Amygdala (tissue), 56 donors: ENCODE measurements at regions not wholly inside any gene's neighbourhood (a gene's known extent, or its start where the extent isn't known, plus 50 kb on each side); places are given as distances from the start of the nearest gene placed in this dataset.
A peak's percentile ranks its signal among the peaks of the same experiment; 100 is the strongest.
"Not testable (repeated sequence)": the region's sequence is repeated elsewhere in the genome, so short reads cannot be mapped to it uniquely, and the experiment has no call there.

Experiments
- DNase-seq, 56 donors: peaks; one replicate each; lab custom pipeline; 2025; lab: John Stamatoyannopoulos, UW

DNA sequence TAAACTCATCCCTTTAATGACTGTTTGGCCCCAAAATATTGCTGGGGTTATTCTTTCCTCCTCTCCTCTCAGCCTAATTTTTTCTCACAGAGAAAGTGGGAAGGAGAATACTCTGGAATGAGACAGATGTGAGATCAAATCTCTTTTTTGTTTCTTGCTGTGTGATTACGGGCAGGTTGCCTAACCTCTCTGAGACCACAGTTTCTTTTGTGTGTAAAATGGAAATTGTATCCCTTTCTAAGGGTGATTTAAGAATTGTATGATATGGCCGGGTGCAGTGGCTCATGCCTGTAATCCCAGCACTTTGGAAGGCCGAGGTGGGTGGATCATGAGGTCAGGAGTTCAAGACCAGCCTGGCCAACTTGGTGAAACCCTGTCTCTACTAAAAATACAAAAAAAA lies 111.5 kb upstream of the MRPS22 start:
- DNase-seq = not testable (repeated sequence)

DNA sequence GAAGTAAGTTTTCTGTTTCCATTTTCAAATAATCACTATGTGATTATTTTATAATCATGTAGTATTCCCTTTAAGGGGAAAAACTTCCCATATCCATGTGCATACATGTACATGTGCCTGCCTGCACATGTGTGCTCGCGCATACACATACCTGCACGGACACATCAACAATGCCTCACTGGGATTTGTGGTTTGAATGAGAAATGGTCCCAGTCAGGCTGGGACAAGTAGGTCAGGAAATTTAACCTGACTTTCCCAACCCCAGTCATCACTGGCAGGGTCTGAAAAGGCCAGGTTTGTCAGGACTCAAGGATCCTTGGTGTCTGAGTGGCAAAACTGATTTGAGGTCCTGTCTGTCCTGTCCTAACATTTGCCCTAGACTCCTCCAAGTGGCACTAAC lies 109.3 kb upstream of the MRPS22 start:
- no peak for DNase-seq

DNA sequence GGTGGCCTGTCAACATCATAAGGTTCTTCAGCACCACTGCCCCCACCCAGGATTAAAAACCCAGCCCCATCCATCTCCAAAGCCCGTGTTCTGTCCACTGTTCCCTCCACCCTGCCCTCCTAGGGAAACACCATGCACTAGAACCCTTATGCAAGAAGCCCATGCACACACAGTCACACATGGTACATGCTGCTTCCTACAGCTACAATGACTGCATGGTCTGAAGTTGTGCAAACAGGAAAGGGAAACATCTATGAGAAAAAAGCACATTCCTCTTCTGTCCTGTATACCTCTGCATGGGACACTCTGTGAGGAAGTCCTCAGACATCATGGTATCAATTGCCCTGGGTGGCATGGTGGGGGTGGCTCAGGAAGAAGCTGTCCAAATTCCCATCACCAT lies 108.6 kb upstream of the MRPS22 start:
- DNase-seq = no peak

DNA sequence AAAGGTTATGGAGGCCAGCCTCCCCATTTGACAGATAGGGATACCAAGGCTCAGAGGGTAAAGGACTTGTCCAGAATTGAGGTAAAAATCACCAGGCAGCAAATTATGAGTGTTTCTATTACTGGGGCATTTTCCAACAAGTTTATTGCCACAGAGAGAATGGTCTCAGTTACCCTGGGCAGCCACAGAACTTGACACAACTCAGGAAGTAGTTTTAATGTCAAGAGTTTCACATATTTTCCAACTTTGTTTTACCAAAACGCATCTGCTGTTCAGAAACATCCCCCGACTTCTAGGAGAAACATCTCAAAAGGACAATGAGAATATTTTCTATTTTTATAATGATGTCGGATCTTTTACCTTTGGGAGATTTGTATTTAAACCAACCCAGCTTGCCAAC lies 107.5 kb upstream of the MRPS22 start:
- no peak for DNase-seq

DNA sequence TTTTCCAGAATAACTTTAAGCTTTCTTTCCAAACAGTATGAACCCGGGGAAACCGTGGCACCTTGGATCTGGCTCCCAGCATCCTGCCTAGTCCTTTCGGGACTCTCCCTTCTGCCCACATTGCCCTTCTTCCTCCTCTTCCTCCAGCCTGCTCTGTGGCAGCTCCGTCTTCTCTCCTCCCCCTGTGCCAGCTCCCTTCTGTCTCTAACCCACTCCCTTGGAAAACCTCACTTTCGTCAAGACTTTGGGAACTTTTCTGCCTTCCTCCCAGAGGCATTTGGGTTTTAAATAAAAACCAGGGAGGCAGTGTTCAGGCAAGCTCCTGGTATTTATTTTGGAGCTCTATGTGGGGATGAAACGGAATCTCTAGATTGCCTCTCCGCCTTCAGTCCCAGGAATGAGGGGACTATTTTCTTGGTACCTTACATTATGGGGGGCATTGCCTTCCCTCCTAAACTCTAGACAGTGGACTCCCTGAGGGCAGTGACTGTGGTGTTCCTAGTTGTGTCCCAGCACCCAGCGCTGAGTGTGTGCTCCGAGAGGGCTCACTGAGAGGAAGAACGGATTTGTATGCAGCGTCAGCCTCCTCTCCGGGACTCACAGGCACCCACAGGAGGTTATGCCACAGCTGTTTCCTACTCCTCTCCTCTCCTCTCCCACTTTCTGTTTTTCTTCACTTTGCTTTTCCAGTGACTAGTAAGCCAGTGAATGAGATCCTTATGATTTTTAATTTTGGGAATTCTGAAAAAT lies 105.4 kb upstream of the MRPS22 start:
- no peak for DNase-seq

DNA sequence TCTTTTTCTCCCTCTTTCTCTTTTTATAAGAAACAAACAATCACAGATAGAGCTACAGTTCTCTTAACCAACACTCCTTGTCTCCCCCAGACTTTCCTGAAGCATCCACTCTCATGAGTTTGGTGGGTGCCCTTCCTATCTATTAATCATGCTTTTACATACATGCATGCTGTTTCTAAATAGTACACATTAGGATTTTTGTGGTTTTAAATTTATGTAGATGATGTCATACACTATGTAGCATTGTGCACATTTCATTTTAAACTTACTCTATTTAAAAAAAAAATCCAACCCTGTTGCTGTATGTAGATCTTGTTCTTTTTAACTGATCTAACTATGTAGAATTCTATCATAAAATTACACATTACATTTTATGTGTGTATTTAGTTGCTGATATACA lies 104.3 kb upstream of the MRPS22 start:
- DNase-seq = no peak

DNA sequence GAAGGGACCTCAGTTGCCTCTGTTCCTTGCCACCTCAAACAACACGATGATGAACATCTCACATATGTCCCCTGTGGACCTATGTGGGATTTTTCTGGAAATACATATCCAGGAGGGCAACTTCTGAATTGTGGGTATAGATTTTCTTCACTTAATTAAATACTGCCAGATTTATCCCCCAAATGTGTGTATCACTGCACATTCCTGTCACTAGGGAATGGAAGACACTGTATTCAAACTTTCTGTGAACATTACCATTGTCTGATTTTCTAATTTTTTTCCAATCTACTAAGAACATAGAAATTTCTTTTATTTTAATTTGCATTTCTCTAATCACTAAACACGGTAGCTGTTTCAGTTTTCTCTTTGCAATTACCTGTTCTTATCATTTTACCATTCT lies 102.0 kb upstream of the MRPS22 start:
- DNase-seq = no peak

DNA sequence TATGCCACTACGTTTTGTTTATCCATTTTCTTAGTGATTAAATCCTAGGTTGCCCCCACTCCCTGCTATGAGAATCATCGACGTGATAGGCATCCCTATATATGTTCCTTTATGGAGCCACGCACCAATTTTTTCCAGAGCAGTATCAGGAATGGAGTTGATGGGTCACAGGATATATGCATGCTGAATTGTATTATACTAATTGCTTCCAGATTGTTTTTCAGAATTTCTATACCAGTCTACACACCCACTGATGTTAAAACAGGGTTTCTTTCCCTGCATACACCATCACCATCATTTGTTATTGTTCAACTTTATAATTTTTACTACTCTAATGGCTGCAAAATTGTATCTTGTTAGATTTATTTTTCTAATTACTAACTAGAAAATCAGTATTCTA lies 100.1 kb upstream of the MRPS22 start:
- no peak for DNase-seq

DNA sequence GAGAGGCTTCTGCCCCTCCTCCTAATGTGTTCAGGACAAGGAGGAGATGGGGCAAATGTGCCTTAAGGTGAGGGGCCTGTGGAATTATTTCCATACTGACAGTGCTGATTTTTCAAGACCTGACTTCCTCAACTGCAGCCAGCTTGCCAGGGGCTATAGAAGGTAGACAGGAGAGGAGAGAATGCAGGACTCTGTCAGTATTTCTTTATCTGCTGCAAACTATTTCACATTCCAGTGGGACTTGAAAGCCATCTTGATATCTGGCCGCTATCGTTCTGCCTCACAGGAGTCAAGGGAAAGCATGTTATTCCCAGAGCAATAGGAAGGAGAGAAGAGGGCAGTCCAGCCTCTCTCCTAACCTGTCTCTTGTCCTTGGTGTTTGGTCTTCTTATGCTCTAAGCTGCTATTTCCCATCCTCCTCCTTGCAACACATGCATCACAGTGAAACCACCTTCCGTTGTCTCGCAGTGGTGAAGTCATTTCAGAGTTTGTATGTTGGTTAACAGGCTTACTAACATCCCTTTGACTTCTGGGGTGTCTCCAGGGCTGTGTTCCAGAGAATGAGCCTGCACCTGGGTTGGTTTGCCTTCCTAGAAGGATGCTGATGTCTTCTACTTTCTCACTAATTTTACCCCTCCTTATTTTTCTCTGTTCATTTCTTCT lies 95.1 kb upstream of the MRPS22 start:
- no peak for DNase-seq

DNA sequence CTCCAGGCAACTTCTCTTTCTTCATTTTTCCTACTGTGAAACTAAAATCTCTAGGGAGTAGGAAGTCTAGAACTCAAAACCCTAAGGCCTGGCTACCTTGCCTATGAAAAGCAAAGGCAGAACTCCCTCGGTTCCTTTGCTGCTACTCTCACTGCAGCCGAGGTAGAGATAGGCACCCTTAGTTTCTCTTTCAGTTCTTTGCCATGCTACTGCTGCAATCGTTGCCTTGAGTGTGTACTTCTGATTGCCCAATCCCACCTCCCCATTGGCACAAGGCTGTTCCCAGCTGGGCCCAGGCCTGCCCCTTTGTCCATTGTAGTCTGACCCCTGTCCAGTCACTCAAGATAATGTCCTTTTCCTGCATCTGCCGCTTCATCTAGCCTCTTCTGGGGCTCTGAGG lies 92.3 kb upstream of the MRPS22 start:
- DNase-seq = no peak

DNA sequence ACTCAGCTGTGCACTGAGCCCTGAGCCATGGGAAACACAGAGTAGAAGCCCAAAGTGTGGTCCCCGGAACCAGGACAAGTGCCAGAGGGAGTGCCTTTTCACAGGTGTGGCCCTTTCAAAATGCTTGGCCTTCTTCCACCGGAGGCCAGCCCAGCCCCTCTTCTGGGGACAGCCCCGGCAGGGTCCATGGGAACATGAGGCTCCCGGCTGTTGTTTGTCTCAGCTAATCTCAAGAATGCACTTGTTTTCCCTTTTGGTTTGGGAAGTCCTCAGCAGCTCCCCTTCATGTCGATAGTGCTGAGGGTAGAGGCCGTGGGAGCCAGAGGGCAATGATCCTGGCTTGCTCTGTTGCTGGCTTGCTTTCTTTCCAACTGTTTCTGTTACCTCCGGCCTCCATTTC lies 91.1 kb upstream of the MRPS22 start:
- DNase-seq = no peak

DNA sequence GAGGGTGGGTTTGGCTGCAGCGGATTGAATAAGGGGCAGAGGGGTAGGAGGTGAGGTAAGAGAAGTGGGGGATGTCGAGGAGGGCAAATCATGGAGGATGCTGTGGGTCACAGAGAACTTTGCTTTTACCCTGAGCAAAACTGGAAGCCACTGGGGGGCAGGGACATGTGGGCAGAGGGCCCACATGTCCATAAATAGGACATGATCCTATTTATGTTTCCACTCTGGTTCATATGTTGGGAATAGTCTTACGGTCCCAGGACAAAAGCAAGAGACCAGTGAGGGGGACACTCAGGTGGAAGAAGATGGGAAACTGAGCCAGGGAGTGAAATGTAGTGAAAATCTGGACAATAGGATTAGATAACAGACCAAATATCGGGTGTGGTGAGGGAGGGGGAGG lies 85.5 kb upstream of the MRPS22 start:
- no peak for DNase-seq

DNA sequence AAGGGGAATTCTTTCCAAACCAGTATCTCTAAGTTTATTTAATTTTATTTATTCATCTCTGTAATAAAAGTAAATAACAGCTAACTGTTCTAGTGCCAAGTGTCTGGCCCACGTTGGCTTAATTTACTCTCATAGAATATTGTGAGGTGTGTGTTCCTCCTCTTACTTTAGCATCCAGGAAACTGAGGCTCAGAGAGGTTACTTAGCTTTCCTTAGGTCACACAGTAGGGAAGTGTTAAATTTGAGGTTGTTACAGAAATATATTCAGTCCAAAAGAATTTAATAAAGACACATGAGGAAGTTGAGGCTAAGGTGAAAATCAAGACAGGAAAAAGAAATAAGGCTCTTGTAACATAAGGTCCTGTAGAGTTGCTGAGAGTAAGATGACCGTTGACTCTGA lies 84.4 kb upstream of the MRPS22 start:
- no peak for DNase-seq

DNA sequence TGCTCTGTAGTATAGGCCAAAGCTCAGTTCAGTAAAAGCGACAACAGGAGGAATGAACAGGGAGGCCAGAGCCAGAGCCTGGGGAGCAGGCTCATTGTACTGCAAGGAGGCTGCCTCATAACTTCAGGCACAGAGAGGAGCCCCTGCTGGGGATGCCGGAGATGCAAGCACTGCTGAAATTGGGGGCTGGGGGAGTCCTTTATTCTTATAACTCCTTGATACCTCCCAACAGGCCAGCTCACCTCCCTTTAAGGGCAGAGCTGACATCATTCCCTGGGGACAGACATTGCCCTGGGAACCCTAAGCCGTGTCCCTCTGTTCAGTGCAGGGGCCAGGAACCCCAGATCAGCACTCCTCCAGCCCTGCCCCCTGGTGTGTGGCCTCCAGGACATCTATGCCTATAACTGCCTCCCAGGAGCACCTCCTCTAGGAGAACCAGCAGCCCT lies 83.8 kb upstream of the MRPS22 start:
- DNase-seq = no peak

DNA sequence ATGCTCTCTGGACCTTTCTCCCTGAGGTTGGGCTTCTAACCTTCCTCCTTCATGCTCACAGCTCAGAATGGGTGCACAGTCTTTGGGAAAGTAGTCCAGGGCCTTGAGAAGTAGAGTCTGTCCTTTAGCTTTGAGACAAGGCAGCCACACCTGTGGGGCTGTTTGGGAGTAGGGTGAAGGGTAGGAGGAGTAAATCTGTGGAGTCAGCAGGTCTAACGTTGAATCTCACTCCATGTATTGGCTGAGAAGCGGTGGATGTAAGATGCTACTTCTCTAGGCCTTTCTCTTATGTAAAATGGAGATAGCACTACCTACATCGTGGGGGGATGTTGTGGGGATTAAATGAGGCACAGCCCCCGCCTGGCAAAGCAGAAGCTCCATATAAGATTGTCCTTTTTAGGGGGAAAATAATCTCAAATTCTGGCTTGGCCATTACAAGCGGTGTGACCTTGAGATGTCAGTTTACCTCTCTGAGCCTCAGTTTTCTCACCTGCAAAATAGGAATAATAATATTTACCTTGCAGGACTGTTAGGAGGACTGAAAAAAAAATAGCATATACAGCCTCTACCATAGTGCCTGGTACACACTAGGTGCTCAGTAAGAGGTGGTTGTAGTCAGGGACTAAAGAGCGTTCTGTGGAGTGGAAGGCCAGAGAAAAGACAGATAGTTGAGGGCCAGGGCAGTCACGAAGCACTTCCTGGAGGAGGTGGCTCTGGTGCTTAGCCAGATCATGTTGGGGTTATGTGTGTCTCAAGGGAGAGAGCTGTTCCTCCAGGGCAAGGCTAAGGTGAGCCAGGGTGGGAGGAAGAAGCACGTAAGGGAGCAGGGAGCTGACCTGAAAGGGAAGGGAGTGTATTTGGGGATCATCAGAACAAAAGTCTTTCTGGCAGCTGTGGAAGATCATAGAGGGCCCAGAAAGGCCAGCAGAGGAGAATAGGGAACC lies 82.8 kb upstream of the MRPS22 start:
- DNase-seq = no peak

DNA sequence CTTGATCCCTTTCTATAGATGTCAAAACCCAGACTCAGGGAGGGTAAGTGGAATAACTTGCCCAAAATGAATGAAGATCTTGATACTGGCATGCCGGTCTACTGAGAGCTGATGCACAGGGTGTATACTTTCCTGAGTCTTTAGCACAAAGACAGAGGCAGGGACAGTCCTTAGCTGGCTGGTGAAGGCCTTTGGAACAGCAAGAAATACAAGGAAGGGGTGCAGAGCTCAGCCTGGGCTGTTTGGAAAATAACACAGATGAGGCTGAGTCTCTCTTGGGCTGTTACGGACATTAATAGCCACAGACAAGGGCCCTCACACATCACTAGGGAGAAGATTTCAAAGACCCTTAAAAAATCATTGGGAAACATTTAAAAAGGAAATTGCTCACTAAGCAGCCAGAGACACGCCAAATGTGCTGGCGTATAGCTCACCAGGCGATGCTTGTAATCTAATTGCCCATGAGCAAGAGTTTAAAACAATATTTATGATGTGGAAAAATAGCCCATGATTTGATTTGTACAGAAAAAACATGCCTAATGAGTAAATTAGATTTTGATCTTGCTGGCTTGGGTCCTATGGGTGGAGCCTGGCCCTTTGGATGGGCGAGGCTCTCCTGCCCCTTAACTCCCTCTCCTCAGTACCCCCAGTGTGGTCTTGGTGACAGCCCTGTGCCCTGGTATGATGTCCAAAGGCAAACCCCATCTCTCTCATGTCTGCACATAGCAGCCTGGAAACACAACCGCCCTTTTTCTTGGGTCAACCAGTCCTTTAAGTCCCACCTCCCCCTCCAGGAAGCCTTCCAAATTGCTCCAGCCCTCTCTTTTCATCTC lies 81.8 kb upstream of the MRPS22 start:
- DNase-seq = no peak

DNA sequence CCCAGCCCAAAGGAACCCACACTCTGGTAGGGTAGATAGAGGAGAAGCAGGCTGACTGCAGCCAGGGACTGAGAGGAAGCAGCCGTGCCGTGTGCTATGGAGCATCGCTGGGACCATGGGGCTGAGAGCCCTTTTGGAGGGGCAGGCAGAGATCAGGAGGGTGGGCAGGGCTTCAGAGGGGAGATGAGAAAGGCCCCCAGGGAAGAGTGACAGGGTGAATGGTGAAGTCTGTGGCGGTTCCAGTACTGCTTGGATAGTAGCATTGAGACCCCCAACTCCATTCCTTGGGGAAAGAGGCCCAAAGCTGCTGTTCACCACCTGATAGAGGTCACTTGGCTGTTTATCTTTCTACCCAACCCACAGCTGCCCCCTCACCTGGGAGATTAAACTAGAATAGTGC lies 80.0 kb upstream of the MRPS22 start:
- DNase-seq = no peak

DNA sequence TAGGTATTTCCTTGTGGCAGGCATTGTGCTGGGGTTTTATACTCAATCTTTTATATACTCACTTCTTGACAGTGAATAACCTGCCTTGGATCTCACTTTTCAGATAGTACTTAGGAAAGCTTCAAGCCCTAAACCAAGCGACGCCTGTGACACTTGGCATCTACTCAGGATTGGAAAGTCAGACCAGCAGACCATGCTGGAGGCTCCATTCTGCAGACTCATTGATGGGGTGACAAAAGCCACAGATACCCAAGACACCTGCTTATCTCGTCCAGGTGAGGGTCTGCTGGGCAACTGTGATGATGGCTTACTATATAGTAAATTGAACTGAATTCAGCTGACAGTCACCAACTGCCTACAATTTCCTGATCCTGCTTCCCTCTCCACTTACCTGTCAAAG lies 79.4 kb upstream of the MRPS22 start:
- DNase-seq = no peak

DNA sequence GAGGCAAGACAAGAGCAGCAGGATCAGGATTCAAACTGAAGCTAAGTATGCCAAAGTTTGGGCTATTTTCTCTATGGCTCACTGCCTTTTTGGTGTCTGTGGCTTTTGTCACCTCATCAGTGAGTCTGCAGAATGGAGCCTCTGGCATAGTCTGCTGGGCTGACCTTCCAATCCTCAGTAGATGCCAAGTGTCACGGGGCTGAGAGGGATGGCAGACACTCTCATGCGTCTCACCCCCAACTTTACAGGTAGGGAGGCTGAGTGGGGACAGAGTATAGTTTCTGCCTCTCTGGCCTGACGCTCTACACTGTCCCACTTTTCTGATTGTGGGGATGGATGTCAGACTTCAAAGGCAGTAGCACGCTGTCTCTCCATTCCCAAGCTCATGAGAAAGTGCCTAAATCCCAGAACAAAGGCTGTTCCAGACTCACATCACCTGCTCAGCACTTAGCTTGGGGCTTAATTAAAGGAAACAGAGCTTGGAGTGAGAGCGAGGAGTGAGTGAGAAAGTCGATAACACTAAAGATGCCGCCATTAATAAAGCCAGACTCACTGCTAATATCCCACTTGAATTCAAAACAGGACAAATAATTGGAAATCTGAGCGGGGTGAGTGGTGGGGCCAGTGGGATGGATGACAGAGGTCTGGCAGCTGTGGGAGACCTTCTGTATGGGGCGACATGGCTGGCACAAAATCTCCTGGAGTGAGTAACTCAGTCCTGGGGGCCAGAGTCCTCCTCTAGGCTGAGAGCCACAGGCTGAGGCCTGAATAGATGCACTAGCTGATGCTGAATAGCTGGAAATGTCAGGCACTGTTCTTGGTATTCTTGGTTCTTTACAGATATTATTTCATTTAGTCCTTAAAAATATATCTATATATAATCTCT lies 78.4 kb upstream of the MRPS22 start:
- peak in 1 of 56 donors; percentile 4 for DNase-seq
